Activated CD4-positive, alpha-beta T cell treated with anti-CD3 and anti-CD28 coated beads for 4 hours (primary cell): ENCODE measurements at regions not wholly inside any gene's neighbourhood (a gene's known extent, or its start where the extent isn't known, plus 50 kb on each side); places are given as distances from the start of the nearest gene placed in this dataset.

Experiments used
- DNase-seq, 2 donors: peaks; one replicate each; pipeline ENCODE4 v3.0.0-alpha.2; 2020

DNA sequence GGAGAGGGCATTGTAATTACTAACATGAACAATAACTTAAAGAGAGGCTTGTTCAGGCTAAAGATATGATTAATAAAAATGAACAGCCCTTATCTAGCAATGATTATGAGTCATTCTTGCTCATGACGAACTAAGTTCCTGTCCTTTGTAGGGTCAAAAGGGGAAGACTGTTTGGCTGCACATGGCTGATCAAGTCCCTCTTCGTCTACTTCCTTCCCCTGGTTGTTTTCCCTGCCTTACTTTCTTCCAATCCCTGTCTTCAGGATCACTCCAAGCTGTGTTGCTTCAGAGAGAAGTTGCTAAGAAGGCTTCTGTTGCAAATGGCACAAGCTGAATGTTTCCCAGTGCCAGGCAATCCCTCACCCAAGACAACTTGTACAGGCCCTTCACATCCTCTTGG, 115.0 kb upstream of the HS3ST1 start:
- DNase-seq = no peak

GRCh38 chr4:11542952-11543351, 114.3 kb upstream of the HS3ST1 start:
- no peak for DNase-seq

DNA sequence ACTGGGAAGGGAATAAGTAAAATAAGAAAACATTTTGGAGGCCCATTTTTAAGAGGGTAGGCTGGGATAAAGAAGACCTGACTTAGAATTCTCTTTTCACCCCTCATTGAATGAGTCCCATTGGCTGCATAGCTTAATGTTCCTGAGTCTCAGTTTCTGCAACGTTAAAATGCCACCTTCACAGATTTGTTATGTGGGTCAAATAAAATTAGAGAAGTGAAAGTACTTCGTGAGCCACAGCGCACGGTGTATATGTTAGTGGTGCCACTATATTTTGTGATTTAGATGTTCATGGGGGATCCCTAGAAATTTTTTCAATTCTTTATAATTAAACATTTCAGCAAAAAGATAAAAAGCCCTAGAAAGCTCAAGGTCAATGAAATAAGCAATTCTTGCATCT, 109.2 kb upstream of the HS3ST1 start:
- DNase-seq = no peak

DNA sequence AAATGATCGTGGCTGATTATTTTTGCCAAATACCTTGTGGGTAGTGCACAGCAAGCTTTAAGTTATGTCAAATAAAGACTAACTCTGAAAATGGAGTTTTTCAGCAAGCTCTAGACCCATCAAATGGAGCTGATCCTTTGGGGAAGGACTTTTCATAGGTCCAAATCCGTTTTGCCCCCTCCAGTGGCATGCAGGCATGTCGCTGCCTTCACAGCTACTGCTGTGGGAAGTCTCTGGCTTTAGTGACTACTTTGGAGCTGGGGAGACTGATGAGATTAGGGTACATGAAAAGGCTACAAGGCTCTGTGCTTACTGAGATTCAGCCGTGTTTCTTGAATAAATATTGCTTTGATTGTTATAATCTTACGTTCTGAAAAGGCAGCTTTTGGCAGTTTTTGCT, 106.6 kb upstream of the HS3ST1 start:
- no peak for DNase-seq

DNA sequence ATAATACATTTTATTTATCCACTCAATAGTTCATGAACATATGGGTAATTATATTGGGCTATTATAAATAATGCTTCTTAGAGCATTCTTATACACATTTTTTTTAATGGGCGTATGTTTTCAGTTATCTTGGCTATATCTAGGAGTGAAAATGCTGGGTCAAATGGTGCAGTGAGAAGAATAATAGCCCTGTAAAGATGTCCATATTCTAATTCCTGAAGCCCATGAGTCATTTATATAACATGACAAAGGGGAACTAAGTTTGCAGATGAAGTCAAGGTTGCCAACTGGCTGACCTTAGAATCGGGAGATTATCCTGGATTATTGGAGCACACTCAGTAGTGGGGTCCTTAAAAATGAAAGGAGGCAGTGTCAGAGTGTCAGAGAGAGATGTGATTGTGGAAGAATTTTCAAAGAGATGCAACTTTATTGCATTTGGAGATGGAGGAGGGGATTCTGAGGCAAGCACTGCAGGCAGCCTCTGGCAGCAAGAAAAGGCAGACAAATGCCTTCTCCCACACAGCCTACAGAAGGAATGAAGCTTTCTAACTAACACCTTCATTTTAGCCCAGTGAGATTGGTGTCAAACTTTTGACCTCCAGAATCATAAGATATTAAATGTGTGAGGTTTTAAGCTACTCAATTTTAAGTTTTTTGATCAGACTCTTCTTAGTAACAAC, 106.1 kb upstream of the HS3ST1 start:
- DNase-seq = no peak

DNA sequence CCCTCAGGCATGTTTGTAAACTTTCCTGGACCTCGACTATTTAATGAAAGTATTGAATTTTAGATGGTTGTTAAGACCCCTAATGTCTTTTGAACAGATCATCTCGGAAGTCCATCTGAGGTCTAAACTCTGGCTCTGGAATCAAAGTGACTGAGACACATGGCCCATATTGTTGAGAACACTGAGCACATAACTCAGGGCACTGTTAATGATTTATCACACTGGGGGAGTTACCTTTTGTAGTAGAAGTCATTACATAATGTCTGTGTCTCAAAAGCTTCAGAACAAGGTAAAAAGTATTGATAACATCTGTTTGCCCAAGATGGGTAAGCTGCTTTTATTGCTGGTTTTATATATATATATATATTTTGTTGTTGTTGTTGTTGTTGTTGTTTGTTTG, 103.4 kb upstream of the HS3ST1 start:
- DNase-seq = no peak

DNA sequence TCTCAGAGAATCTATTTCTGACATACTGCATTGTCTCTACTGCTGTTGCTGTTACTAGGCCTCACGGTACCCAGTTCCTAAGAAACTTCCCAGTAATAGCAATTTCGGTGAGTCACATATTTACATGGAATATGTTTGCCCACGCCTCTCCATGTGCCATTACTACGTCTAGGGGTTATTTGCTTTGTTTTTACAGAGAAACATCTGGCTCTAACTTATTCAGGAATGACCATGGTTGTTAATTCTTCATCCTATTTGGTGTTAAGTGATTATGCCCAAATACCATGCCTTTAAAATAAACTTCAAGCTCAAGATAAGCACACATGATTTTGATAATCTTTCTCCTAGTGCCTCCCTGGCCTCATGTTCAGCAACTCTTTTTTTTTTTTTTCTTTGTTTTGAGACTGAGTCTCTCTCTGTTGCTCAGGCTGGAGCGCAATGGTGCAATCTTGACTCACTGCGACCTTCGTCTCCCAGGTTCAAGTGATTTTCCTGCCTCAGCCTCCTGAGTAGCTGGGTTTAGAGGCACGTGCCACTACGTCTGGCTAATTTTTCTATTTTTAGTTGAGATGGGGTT, 101.0 kb upstream of the HS3ST1 start:
- DNase-seq = no peak

DNA sequence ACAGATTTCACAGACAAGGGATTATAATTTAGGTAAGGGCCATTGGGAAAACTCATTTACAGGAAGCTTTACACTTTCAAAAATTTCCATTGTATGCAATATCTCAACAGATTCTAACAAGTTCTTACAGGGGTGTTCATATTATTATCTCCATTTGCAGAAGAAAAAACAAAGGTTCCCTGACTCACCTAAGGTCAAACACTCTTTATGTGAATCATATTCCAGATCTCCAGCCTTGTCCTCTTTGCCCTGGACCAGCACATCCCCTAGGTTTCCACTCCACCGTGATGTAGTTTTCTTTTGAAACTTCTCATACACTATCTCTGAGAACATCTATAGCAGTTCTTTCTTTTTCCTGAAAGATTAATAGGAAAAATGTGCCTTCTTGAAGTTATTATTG, 96.4 kb upstream of the HS3ST1 start:
- no peak for DNase-seq

DNA sequence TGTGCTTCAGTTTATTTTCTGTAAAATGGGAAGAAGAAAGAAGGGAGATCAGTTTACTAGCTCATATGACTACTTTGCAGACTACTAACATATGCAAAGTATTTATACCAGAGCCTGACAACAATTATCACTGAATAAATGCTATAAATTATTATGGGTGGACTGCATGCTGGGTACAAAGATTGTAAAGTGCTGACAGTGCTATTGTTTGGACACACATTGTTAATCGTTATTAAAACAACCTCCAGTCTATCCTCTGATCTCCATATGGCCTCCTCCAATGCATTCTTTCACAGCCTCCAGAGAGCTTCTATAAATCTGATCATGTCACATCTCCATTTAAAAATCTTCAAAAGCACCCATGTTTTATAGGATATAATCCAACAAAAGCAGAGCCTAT, 90.1 kb upstream of the HS3ST1 start:
- DNase-seq = no peak

- no peak for DNase-seq
These were observed 86.2 kb upstream of the HS3ST1 start for GRCh38 chr4:11514779-11515419.

GRCh38 chr4:11514003-11514402, 85.3 kb upstream of the HS3ST1 start:
- DNase-seq = no peak

DNA sequence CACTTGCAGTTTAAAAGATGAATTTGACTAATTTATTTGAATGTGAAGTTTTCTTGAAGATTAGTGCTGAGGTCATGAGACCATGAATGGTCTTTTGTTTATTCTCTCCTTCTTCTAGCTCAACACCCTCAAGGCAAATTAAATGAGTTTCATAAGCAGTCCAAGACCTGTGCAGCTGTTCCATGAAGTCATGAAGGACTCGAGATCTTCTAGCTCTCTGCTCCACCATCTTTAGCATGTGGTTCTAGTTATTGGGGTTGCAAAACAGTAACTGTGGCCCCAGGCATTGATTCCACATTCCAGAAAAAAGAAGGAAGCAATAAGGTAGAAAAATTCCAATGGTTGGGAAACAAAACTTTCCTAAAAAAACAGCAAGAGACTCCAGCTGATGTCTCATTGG, 84.2 kb upstream of the HS3ST1 start:
- DNase-seq = no peak

GRCh38 chr4:11511321-11511720, 82.6 kb upstream of the HS3ST1 start:
- no peak for DNase-seq

GRCh38 chr4:11507920-11508319, 79.2 kb upstream of the HS3ST1 start:
- no peak for DNase-seq

DNA sequence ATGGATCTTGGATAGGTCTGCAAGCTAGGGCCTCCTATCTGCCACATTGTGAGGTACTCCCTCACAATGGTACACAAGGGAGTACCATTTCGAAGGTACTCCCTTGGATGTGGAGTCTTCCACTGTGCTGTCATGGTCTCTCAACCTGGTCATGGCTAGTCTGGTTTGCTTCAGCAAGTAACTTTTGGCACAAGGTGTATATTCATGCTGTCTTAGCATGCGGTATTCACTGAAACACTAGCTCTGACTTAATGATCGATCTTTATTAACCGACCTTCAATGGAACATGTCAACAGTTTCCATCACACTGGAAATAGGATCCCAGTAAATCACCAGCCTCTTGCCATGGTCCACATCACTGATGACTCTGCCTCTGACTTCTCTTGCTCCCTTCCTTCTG, 77.5 kb upstream of the HS3ST1 start:
- DNase-seq = no peak

GRCh38 chr4:11505221-11505971, 76.7 kb upstream of the HS3ST1 start:
- peak; percentile 7 to 9 for DNase-seq

GRCh38 chr4:11503166-11503565, 74.5 kb upstream of the HS3ST1 start:
- DNase-seq = no peak

GRCh38 chr4:11497972-11498371, 69.3 kb upstream of the HS3ST1 start:
- DNase-seq = no peak

DNA sequence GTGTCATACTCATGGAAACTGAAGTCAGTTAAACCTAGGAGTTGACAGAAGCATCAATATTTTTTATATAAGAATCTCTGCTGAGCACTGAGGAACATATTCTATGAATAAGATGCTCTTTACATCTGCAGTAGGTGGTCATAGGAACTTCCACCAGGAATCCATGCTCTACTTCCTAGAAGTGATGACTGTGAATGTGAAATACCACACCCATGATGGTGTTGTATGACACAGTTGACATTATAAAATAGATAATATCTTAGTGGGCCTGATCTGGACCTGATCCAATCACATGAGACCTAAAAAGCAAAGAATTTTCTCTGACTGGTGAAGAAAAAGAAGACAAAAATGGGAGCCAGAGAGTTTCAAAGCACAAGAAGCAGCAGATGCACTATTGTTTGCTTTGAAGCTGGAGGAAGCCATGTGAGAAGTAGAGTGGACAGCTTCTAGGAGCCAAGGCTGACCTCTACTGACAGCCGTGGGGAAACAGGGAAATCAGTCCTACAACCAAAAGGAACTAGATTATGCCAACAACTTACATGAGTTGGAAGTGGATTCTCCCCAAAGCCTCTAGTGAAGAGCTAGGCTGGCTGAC, 68.6 kb upstream of the HS3ST1 start:
- DNase-seq = no peak

DNA sequence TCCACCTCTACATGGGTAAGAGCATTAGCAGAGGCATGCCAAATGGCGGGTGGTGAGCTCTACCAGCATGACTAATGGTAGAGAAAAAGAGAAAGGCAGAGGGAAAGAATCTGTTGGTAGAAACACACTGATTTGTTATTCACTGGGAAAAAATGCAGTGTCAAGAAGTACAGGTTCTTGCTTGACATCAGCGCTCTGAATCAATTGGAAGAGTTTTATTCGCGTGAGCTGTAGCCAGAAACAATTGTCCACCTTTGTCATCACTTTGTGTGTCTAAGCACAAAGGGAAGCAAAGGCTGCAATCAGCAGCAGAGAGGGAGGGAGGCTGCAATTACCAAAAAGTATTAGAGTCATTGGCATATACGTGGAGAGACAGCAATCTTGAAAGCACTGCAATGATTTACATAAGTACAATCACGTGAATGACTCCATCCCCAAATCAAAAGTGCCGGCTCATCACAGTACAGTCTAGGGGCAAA, 67.7 kb upstream of the HS3ST1 start:
- DNase-seq = no peak

- no peak for DNase-seq
These were observed 67.1 kb upstream of the HS3ST1 start for GRCh38 chr4:11495818-11496217.

DNA sequence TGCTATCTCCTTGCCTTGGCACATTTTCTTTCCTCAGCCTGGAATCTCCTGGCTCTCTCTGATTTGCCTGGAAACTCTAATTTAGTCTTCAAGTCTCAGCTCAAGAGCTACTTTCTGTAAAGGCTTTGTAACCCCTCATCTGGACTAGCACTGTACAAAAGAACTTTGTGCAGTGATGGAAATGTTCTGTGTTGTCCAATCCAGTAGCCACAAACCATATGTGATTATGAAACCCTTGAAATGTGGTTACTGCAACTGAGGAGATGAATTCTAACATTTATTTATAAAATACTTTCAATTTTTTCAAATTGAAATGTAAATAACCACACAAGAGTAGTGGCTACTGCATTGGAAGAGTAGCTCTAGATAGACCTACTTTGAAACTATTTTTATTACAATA, 66.6 kb upstream of the HS3ST1 start:
- DNase-seq = no peak

DNA sequence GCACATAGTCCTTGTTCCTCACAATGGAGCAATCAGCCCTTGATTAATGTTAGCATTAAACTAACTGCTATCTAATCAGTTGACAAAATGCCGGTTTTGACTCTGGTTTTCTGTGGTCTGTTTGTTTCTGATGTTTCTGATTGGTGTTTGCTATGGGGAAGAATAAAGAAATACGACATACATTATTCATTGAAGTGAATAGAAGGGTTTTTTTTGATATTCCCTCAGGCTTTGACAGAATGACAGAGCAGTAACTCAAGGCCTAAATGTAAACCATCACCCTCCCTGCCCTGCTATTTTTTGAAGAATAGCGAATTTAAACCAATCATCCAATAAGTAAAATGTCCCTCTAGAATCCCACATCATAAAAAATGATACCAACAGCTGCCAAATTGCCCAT, 65.5 kb upstream of the HS3ST1 start:
- no peak for DNase-seq
